ENCODE measurements at regions not wholly inside any gene's neighbourhood (a gene's known extent, or its start where the extent isn't known, plus 50 kb on each side); places are given as distances from the start of the nearest gene placed in this dataset.

- H4K20me1 ChIP-seq (ENCODE audit: control insufficient read depth, insufficient read depth, low read depth, low read length), result no peaks in the 10 kb centered on the region
- TF ChIP-seq CTCF (IDR thresholded peaks at IDR 0.05; ENCODE audit: low read depth, low read length, poor library complexity, severe bottlenecking) (no peak), EZH2phosphoT487 (IDR thresholded peaks at IDR 0.05; ENCODE audit: borderline replicate concordance, low read length) (no peak)
- H3K27ac ChIP-seq (ENCODE audit: low read depth, low read length), result no peak overlapping the region
- no peaks in the 10 kb centered on the region for H3K9me2 ChIP-seq (replicated peaks; ENCODE audit: control insufficient read depth, low read length)
- no peaks in the 10 kb centered on the region for H3K9me3 ChIP-seq (ENCODE audit: control insufficient read depth, insufficient read depth, low read length)
- no peaks in the 10 kb centered on the region for H3K4me1 ChIP-seq (ENCODE audit: control insufficient read depth, low read length)
- H3K4me3 ChIP-seq (ENCODE audit: low read length), result no peak overlapping the region
- H3K27me3 ChIP-seq (ENCODE audit: control insufficient read depth, low read length), result no peaks in the 10 kb centered on the region
- H3K36me3 ChIP-seq (ENCODE audit: control insufficient read depth, low read length), result no peaks in the 10 kb centered on the region
- H3F3A ChIP-seq (ENCODE audit: control insufficient read depth, insufficient read depth), result no peaks in the 10 kb centered on the region
- no peak overlapping the region for H3K4me2 ChIP-seq (ENCODE audit: low read length)
- no peaks in the 10 kb centered on the region for H3K79me2 ChIP-seq (ENCODE audit: control insufficient read depth, low read length)
These were observed 487.0 kb downstream of the MTRR start for GRCh38 chr5:8355981-8356380.

- Histone ChIP-seq H3K79me2 (ENCODE audit: control insufficient read depth, low read length) (no peaks in the 10 kb centered on the region), H3K9me2 (replicated peaks; ENCODE audit: control insufficient read depth, low read length) (no peaks in the 10 kb centered on the region), H3K4me1 (ENCODE audit: control insufficient read depth, low read length) (no peaks in the 10 kb centered on the region), H3K9me3 (ENCODE audit: control insufficient read depth, insufficient read depth, low read length) (no peaks in the 10 kb centered on the region), H3K4me2 (ENCODE audit: low read length) (no peak overlapping the region), H3K36me3 (ENCODE audit: control insufficient read depth, low read length) (no peaks in the 10 kb centered on the region), H4K20me1 (ENCODE audit: control insufficient read depth, insufficient read depth, low read depth, low read length) (no peaks in the 10 kb centered on the region), H3K27me3 (ENCODE audit: control insufficient read depth, low read length) (no peaks in the 10 kb centered on the region), H3K4me3 (ENCODE audit: low read length) (no peak overlapping the region), H3K27ac (ENCODE audit: low read depth, low read length) (no peak overlapping the region), H3F3A (ENCODE audit: control insufficient read depth, insufficient read depth) (no peaks in the 10 kb centered on the region)
- TF ChIP-seq CTCF (IDR thresholded peaks at IDR 0.05; ENCODE audit: low read depth, low read length, poor library complexity, severe bottlenecking), result no peak
- TF ChIP-seq EZH2phosphoT487 (IDR thresholded peaks at IDR 0.05; ENCODE audit: borderline replicate concordance, low read length), result no peak
These were observed 491.1 kb downstream of the MTRR start for GRCh38 chr5:8360012-8360411.

- Histone ChIP-seq H3K27me3 (ENCODE audit: control insufficient read depth, low read length) (no peaks in the 10 kb centered on the region), H3K9me3 (ENCODE audit: control insufficient read depth, insufficient read depth, low read length) (no peaks in the 10 kb centered on the region), H4K20me1 (ENCODE audit: control insufficient read depth, insufficient read depth, low read depth, low read length) (no peaks in the 10 kb centered on the region), H3K27ac (ENCODE audit: low read depth, low read length) (no peak overlapping the region), H3K9me2 (replicated peaks; ENCODE audit: control insufficient read depth, low read length) (no peaks in the 10 kb centered on the region), H3K4me3 (ENCODE audit: low read length) (no peak overlapping the region), H3F3A (ENCODE audit: control insufficient read depth, insufficient read depth) (no peaks in the 10 kb centered on the region), H3K79me2 (ENCODE audit: control insufficient read depth, low read length) (no peaks in the 10 kb centered on the region), H3K4me1 (ENCODE audit: control insufficient read depth, low read length) (no peaks in the 10 kb centered on the region), H3K4me2 (ENCODE audit: low read length) (no peak overlapping the region), H3K36me3 (ENCODE audit: control insufficient read depth, low read length) (no peaks in the 10 kb centered on the region)
- TF ChIP-seq EZH2phosphoT487 (IDR thresholded peaks at IDR 0.05; ENCODE audit: borderline replicate concordance, low read length), result no peak
- no peak for TF ChIP-seq CTCF (IDR thresholded peaks at IDR 0.05; ENCODE audit: low read depth, low read length, poor library complexity, severe bottlenecking)
These were observed 493.5 kb downstream of the MTRR start for GRCh38 chr5:8362495-8362894.

- no peak for TF ChIP-seq EZH2phosphoT487 (IDR thresholded peaks at IDR 0.05; ENCODE audit: borderline replicate concordance, low read length)
- no peak for TF ChIP-seq CTCF (IDR thresholded peaks at IDR 0.05; ENCODE audit: low read depth, low read length, poor library complexity, severe bottlenecking)
- no peaks in the 10 kb centered on the region for H3K9me3 ChIP-seq (ENCODE audit: control insufficient read depth, insufficient read depth, low read length)
- H3K4me2 ChIP-seq (ENCODE audit: low read length), result no peak overlapping the region
- H3K4me1 ChIP-seq (ENCODE audit: control insufficient read depth, low read length), result no peaks in the 10 kb centered on the region
- no peak overlapping the region for H3K27ac ChIP-seq (ENCODE audit: low read depth, low read length)
- H3K9me2 ChIP-seq (replicated peaks; ENCODE audit: control insufficient read depth, low read length), result no peaks in the 10 kb centered on the region
- no peaks in the 10 kb centered on the region for H3K36me3 ChIP-seq (ENCODE audit: control insufficient read depth, low read length)
- H3K79me2 ChIP-seq (ENCODE audit: control insufficient read depth, low read length), result no peaks in the 10 kb centered on the region
- H4K20me1 ChIP-seq (ENCODE audit: control insufficient read depth, insufficient read depth, low read depth, low read length), result no peaks in the 10 kb centered on the region
- H3F3A ChIP-seq (ENCODE audit: control insufficient read depth, insufficient read depth), result no peaks in the 10 kb centered on the region
- no peak overlapping the region for H3K4me3 ChIP-seq (ENCODE audit: low read length)
- H3K27me3 ChIP-seq (ENCODE audit: control insufficient read depth, low read length), result no peaks in the 10 kb centered on the region
These were observed 494.2 kb downstream of the MTRR start for GRCh38 chr5:8363138-8363537.
